Calu3 (cell line): ENCODE measurements at regions not wholly inside any gene's neighbourhood (a gene's known extent, or its start where the extent isn't known, plus 50 kb on each side); places are given as distances from the start of the nearest gene placed in this dataset.

ENCODE experiments used
- BruUV-seq: library from RNA; stranded (reverse); fragments of 400-500 nt; replicated peaks from 2 replicates; lab custom pipeline; 2021; lab: Mats Ljungman, UMichigan
- CTCF ChIA-PET: fragments of 300-600 bp; sonication (Branson Sonifier 250); formaldehyde crosslinking; loops from one replicate; lab custom pipeline; 2022; ENCODE audit warnings: antibody characterized with exemption; lab: Charles Lee
- DNase-seq: peaks from one replicate; pipeline ENCODE4 v3.0.0; 2022
- H3K27ac Mint-ChIP-seq: one replicate; pipeline ENCODE4 v1.8.0; 2022; ENCODE audit warnings: mixed read lengths; ENCODE audit not compliant: unreplicated experiment
- H3K27me3 Mint-ChIP-seq: one replicate; pipeline ENCODE4 v1.8.0; 2022; ENCODE audit warnings: mixed read lengths; ENCODE audit not compliant: unreplicated experiment
- H3K36me3 Mint-ChIP-seq: one replicate; pipeline ENCODE4 v1.8.0; 2022; ENCODE audit warnings: mild to moderate bottlenecking, moderate library complexity, mixed read lengths; ENCODE audit not compliant: insufficient read depth, unreplicated experiment
- H3K4me1 Mint-ChIP-seq: one replicate; pipeline ENCODE4 v1.8.0; 2022; ENCODE audit warnings: mild to moderate bottlenecking, low read depth, mixed read lengths; ENCODE audit not compliant: unreplicated experiment
- H3K4me3 Mint-ChIP-seq: one replicate; pipeline ENCODE4 v1.8.0; 2022; ENCODE audit warnings: mild to moderate bottlenecking, low read depth, moderate library complexity, mixed read lengths; ENCODE audit not compliant: unreplicated experiment
- H3K9me3 Mint-ChIP-seq: one replicate; pipeline ENCODE4 v1.8.0; 2022; ENCODE audit warnings: low read depth, mixed read lengths; ENCODE audit not compliant: unreplicated experiment
- intact Hi-C: fragments of 100-400 bp; cut with micrococcal nuclease; formaldehyde crosslinking; loops from one replicate; pipeline ENCODE4 v1.10.0; 2022; ENCODE audit not compliant: unreplicated experiment
- TF ChIP-seq, protein P1 (sequence below): fragments of 200-600 bp; IDR thresholded peaks from one replicate; pipeline ENCODE4 v1.8.0; 2022; ENCODE audit warnings: antibody characterized with exemption; ENCODE audit not compliant: unreplicated experiment

DNA sequence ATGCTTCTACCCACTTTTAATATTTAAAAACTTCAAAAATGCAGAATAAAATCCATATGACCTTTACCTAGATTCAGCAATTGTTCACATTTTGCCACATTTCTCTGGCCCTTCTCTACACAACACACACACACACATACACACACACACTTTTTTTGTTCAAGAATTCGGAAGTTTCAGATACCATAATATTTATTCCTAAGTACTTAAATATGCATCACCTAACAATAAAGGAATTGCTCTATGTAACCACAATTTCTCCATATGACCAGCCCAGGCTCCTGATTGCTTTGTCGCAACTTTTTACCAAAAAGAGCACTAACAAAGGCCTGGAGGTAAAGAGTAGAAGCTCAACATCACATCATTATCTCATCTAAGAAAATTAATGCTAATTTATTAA lies 106.6 kb downstream of the FAS start:
- Mint-ChIP-seq H3K4me3 (no peak overlapping the region), H3K27me3 (no peaks in the 10 kb centered on the region), H3K4me1 (no peaks in the 10 kb centered on the region), H3K36me3 (no peaks in the 10 kb centered on the region), H3K9me3 (no peaks in the 10 kb centered on the region), H3K27ac (no peak overlapping the region)
- BruUV-seq = no TSS peak
- intact Hi-C loops = no loop called here
- DNase-seq = no peak
- TF ChIP-seq, protein P1, sequence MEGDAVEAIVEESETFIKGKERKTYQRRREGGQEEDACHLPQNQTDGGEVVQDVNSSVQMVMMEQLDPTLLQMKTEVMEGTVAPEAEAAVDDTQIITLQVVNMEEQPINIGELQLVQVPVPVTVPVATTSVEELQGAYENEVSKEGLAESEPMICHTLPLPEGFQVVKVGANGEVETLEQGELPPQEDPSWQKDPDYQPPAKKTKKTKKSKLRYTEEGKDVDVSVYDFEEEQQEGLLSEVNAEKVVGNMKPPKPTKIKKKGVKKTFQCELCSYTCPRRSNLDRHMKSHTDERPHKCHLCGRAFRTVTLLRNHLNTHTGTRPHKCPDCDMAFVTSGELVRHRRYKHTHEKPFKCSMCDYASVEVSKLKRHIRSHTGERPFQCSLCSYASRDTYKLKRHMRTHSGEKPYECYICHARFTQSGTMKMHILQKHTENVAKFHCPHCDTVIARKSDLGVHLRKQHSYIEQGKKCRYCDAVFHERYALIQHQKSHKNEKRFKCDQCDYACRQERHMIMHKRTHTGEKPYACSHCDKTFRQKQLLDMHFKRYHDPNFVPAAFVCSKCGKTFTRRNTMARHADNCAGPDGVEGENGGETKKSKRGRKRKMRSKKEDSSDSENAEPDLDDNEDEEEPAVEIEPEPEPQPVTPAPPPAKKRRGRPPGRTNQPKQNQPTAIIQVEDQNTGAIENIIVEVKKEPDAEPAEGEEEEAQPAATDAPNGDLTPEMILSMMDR = no peak
- CTCF ChIA-PET = no interaction called here

DNA sequence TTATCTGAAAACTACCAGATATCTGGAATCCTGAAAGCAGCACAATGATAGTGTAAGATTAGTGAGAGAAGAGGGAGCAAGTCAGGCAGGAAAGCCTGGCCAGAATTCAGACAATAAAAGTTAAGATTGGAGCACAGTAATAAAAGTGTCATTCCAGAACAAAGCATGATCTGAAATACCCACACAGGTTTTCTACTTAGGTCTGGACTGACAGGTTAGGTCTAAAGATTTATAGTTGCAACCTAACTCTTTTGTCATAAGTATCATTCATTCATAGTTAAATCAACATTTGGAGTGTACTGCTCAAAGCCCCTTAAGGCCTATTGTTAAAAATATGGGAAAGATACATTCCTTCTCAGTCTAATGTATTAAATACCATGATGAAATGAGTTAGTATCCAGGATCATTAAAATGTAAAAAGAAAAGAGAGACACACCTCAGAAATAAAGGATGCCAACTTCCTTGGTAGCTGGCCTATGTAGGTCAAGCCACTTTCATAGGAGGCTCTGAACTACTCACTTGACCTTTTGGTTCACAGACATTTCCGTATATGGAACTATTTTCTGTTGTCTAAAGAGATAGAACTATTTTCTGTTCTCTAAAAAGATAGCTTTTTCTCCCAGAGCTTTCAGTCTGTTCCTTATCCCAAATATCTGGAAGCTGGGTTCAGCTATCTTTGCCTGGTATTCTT lies 105.2 kb downstream of the FAS start:
- TF ChIP-seq, protein P1 = no peak

DNA sequence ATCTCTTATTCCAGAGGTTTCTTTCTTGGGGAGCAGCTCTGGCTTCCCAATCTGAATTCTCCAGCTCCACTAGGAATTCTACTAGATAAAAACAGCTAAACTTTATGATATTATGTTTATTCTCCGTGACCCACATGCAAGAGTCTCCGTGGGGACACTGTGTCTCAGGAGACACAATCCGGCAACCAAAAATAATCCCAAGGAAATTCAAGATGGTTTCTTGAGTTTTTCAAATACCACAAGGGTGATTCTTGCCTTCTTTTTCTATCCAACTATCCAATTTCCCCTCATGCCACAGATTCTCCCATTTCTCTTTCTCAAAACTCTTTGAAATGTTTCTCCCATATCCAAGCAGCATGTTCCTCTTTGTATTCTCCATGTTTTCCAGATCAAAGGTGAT lies 103.1 kb downstream of the FAS start:
- H3K9me3 Mint-ChIP-seq = no peaks in the 10 kb centered on the region
- intact Hi-C loops = no loop called here
- TF ChIP-seq, protein P1 = no peak
- H3K4me1 Mint-ChIP-seq = no peaks in the 10 kb centered on the region
- no peak overlapping the region for H3K27ac Mint-ChIP-seq
- H3K4me3 Mint-ChIP-seq = no peak overlapping the region
- H3K27me3 Mint-ChIP-seq = no peaks in the 10 kb centered on the region
- DNase-seq = no peak
- BruUV-seq = no TSS peak
- CTCF ChIA-PET = interaction anchor here (0.6 kb wide), 1 partner anchor 9 kb away, joined by 3 read pairs; no protein-coding TSS in a partner anchor
- H3K36me3 Mint-ChIP-seq = no peaks in the 10 kb centered on the region

More for the DNA sequence above, 105.2 kb downstream of the FAS start:
- H3K9me3 Mint-ChIP-seq = no peaks in the 10 kb centered on the region
- no TSS peak for BruUV-seq
- H3K4me3 Mint-ChIP-seq = no peak overlapping the region
- H3K27ac Mint-ChIP-seq = no peak overlapping the region
- H3K4me1 Mint-ChIP-seq = no peaks in the 10 kb centered on the region
- no peaks in the 10 kb centered on the region for H3K36me3 Mint-ChIP-seq
- no peak for DNase-seq
- no peaks in the 10 kb centered on the region for H3K27me3 Mint-ChIP-seq
- CTCF ChIA-PET = interaction anchor here (0.6 kb wide), 1 partner anchor 11 kb away, joined by 3 read pairs; no protein-coding TSS in a partner anchor
- intact Hi-C loops = no loop called here

DNA sequence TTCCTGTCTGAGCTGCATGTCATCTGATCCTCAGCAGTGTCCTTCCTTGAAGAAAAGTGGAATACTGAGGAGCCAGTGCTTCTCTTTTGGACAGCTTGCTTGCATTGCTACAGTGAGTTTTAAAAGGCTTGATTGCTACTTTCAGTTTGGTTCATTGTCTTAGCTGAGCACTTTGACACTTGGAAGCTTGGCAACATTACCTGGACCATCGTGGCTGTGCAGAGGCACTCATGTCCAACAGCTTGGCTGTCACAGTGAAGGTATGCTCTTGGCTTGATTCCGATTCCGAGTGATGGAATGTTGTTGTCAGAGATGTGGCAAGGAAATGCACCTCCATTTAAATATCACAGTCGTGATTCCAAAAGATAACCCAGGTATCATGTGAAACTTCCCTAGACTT lies 102.4 kb downstream of the FAS start:
- no peaks in the 10 kb centered on the region for H3K9me3 Mint-ChIP-seq
- TF ChIP-seq, protein P1 = no peak
- intact Hi-C loops = no loop called here
- CTCF ChIA-PET = no interaction called here
- DNase-seq = no peak
- no peaks in the 10 kb centered on the region for H3K27me3 Mint-ChIP-seq
- H3K4me1 Mint-ChIP-seq = no peaks in the 10 kb centered on the region
- no TSS peak for BruUV-seq
- H3K36me3 Mint-ChIP-seq = no peaks in the 10 kb centered on the region
- no peak overlapping the region for H3K27ac Mint-ChIP-seq
- H3K4me3 Mint-ChIP-seq = no peak overlapping the region
